BLaER1 treated with 17β-estradiol and CSF1 and Interleukin-3, amounts not matched to agents 10 nM and 100 nM (cell line): ENCODE measurements at regions not wholly inside any gene's neighbourhood (a gene's known extent, or its start where the extent isn't known, plus 50 kb on each side); places are given as distances from the start of the nearest gene placed in this dataset.
"Not testable (repeated sequence)": the region's sequence is repeated elsewhere in the genome, so short reads cannot be mapped to it uniquely, and the experiment has no call there.

ENCODE experiments used
- H3K27ac ChIP-seq, 11 experiments: shearing (Covaris generic); formaldehyde crosslinking; 2 replicates each; pipeline ENCODE4 v1.8.1; 2022
- H3K27me3 ChIP-seq, 11 experiments: shearing (Covaris generic); formaldehyde crosslinking; 2 replicates each; pipeline ENCODE4 v1.8.1; 2022
- H3K36me3 ChIP-seq, 11 experiments: shearing (Covaris generic); formaldehyde crosslinking; 2 replicates each; pipeline ENCODE4 v1.8.1; 2022
- H3K4me1 ChIP-seq, 10 experiments: shearing (Covaris generic); formaldehyde crosslinking; 2 replicates each; pipeline ENCODE4 v1.8.1; 2022
- H3K4me2 ChIP-seq, 11 experiments: shearing (Covaris generic); formaldehyde crosslinking; 2 replicates each; pipeline ENCODE4 v1.8.1; 2022
- H3K4me3 ChIP-seq, 10 experiments: shearing (Covaris generic); formaldehyde crosslinking; 2 replicates each; pipeline ENCODE4 v1.8.1; 2022
- H3K9ac ChIP-seq, 11 experiments: shearing (Covaris generic); formaldehyde crosslinking; 2 replicates each; pipeline ENCODE4 v1.8.1; 2022
- H3K9me3 ChIP-seq, 11 experiments: shearing (Covaris generic); formaldehyde crosslinking; replicated peaks in 1 of 11; 2 replicates each; pipeline ENCODE4 v1.8.1; 2022
- H4K20me1 ChIP-seq, 11 experiments: shearing (Covaris generic); formaldehyde crosslinking; 2 replicates each; pipeline ENCODE4 v1.8.1; 2022
- Cebpa-rat ChIP-seq, 11 experiments: shearing (Covaris generic); IDR thresholded peaks; 2 replicates each; pipeline ENCODE4 v1.8.1; 2022

DNA sequence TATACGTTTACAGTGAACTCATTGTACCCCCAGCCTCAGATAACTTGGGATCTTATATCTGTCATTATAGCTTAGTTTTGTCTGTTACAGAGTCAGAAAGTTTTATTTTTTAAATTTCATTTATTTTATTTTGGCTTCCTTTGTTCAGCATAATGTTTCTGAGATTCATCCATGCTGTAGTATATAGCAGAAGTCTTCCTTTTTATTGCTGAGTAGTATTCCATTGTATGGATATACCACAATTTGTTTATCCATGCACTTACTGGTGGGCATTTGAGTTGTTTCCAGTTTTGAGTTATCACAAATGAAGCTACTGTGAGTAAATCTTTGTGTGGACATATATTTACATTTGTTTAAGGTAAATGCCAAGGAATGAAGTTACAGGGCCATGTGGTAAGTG lies 122.3 kb downstream of the ADCYAP1 start:
- H3K27ac ChIP-seq: no peak overlapping the region
- H3K4me2 ChIP-seq: no peak overlapping the region
- H3K9me3 ChIP-seq: peaks cover 6 to 25% (median 12%) of the 10 kb centered on the region in 11 experiments; a peak in 17 of 22 replicates
- no peaks in the 10 kb centered on the region for H3K36me3 ChIP-seq
- no peaks in the 10 kb centered on the region for H3K27me3 ChIP-seq
- no peak overlapping the region for H3K4me3 ChIP-seq
- H4K20me1 ChIP-seq: no peaks in the 10 kb centered on the region
- H3K4me1 ChIP-seq: no peaks in the 10 kb centered on the region
- TF ChIP-seq Cebpa-rat (IDR thresholded peaks at IDR 0.05): no peak
- H3K9ac ChIP-seq: no peak overlapping the region

DNA sequence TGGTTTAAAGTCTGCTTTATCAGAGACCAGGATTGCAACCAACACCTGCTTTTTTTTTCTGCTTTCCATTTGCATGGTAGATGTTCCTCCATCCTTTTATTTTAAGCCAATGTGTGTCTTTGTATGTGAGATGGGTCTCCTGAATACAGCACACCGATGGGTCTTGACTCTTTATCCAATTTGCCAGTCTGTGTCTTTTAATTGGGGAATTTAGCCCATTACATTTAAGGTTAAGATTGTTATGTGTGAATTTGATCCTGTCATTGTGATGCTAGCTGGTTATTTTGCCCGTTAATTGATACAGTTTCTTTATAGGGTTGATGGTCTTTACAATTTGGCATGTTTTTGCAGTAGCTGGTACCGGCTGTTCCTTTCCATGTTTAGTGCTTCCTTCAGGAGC lies 128.4 kb downstream of the ADCYAP1 start:
- not testable (repeated sequence) for H3K9ac ChIP-seq, H3K36me3 ChIP-seq, H3K27me3 ChIP-seq, H4K20me1 ChIP-seq, H3K27ac ChIP-seq, H3K4me2 ChIP-seq, H3K4me3 ChIP-seq, H3K4me1 ChIP-seq
- peaks cover 0 to 23% (median 9%) of the 10 kb centered on the region in 11 experiments; a peak in 15 of 22 replicates for H3K9me3 ChIP-seq

DNA sequence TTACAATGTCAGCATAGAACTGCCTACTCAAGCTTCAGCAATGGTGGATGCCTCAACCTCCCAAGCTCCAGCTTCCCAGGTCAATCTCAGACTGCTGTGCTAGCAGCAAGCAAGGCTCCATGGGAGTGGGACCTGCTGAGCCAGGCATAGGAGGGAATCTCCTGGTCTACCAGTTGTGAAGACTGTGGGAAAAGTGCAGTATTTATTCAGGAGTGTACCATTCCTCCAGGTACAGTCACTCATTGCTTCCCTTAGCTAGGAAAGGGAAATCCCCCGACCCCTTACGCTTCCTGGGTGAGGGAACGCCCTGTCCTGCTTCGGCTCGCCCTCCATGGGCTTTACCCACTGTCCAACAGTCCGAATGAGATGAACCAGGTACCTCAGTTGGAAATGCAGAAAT lies 130.3 kb downstream of the ADCYAP1 start:
- no peaks in the 10 kb centered on the region for H3K4me1 ChIP-seq
- peaks cover 4 to 32% (median 15%) of the 10 kb centered on the region in 11 experiments; a peak in 19 of 22 replicates for H3K9me3 ChIP-seq
- H3K4me3 ChIP-seq: no peak overlapping the region
- no peak overlapping the region for H3K4me2 ChIP-seq
- no peaks in the 10 kb centered on the region for H3K27me3 ChIP-seq
- H3K36me3 ChIP-seq: no peaks in the 10 kb centered on the region
- TF ChIP-seq Cebpa-rat (IDR thresholded peaks at IDR 0.05): no peak
- no peak overlapping the region for H3K27ac ChIP-seq
- no peak overlapping the region for H3K9ac ChIP-seq
- no peaks in the 10 kb centered on the region for H4K20me1 ChIP-seq

DNA sequence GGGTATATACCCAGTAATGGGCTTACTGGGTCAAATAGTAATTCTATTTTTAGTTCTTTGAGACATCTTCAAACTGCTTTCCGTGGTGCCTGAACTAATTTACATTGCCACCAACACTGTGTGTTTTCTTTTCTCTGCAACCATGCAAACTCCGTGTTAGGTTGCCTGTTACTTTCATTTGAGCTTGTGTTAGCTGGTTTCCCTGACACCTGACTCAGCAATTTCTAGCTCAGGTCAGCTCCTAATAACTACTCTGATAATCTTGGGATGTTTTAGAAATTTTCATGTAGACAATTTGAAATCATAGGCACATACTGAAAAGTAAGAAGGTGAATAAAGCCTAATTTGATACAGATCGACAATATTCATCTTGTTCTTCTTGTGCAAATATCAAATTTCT lies 132.3 kb downstream of the ADCYAP1 start:
- no peaks in the 10 kb centered on the region for H4K20me1 ChIP-seq
- H3K4me3 ChIP-seq: no peak overlapping the region
- no peak for TF ChIP-seq Cebpa-rat (IDR thresholded peaks at IDR 0.05)
- H3K4me2 ChIP-seq: no peak overlapping the region
- H3K9me3 ChIP-seq: peaks cover 8 to 29% (median 21%) of the 10 kb centered on the region in 11 experiments; a peak in 17 of 22 replicates
- no peaks in the 10 kb centered on the region for H3K27me3 ChIP-seq
- H3K4me1 ChIP-seq: no peaks in the 10 kb centered on the region
- H3K27ac ChIP-seq: no peak overlapping the region
- no peaks in the 10 kb centered on the region for H3K36me3 ChIP-seq
- H3K9ac ChIP-seq: no peak overlapping the region

DNA sequence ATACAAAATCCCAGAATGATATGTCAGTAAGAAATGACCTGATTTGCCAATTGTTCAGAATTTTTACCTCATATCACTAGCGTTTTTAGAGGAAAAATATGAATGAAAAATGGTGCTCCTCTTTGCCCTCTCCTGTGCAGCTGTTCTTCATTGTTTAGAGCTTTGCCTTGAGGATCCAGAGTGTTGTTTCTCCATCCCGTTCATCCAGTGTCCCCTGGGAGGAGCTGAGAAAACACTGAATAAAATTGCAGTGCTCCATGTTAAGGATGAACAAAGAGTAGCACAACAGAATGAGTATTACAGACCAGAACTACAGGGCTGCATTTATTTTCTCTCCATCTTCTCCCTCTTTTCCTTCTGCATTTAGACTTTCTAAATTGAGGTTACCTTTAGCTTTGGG lies 133.1 kb downstream of the ADCYAP1 start:
- H3K4me2 ChIP-seq: no peak overlapping the region
- no peaks in the 10 kb centered on the region for H4K20me1 ChIP-seq
- H3K27ac ChIP-seq: no peak overlapping the region
- H3K4me1 ChIP-seq: no peaks in the 10 kb centered on the region
- H3K9me3 ChIP-seq: peaks cover 8 to 34% (median 26%) of the 10 kb centered on the region in 11 experiments; a peak in 18 of 22 replicates
- H3K4me3 ChIP-seq: no peak overlapping the region
- no peaks in the 10 kb centered on the region for H3K27me3 ChIP-seq
- no peak overlapping the region for H3K9ac ChIP-seq
- H3K36me3 ChIP-seq: no peaks in the 10 kb centered on the region
- no peak for TF ChIP-seq Cebpa-rat (IDR thresholded peaks at IDR 0.05)

DNA sequence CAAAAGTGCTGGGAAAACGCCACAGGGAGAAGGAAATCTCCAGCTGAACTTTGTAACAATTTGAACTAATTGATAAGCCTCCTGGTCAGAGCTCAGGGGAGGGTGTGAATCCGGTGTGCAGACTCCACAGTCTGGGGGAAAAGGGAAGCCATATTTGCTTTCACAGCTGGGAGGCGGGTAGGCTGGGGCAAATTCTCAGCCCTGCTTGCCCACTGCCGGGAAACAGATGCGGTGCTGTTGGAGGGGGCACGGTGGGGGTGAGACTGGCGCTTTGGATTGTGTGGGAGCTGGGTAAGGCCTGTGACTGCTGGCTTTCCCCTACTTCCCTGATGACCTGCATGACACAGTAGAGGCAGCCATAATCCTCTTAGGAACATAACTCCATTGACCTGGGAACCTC lies 134.8 kb downstream of the ADCYAP1 start:
- Histone ChIP-seq H4K20me1 (no peaks in the 10 kb centered on the region), H3K9me3 (peaks cover 8 to 39% (median 25%) of the 10 kb centered on the region in 11 experiments; a peak in 18 of 22 replicates), H3K36me3 (no peaks in the 10 kb centered on the region), H3K4me3 (no peak overlapping the region), H3K9ac (no peak overlapping the region), H3K27ac (no peak overlapping the region), H3K27me3 (no peaks in the 10 kb centered on the region), H3K4me2 (no peak overlapping the region), H3K4me1 (no peaks in the 10 kb centered on the region)
- TF ChIP-seq Cebpa-rat (IDR thresholded peaks at IDR 0.05): no peak

DNA sequence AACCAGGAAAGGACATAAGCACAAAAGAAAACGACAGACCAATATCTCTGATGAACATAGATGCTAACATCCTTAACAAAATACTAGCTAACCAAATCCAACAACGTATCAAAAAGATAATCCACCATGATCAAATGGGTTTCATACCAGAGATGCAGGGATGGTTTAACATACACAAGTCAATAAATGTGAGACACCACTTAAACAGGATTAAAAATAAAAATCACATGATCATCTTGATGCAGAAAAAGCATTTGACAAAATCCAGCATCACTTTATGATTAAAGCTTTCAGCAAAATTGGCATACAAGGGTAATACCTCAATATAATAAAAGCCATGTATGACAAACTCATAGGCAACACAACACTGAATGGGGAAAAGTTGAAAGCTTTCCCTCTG lies 138.4 kb downstream of the ADCYAP1 start:
- not testable (repeated sequence) for H3K4me2 ChIP-seq

DNA sequence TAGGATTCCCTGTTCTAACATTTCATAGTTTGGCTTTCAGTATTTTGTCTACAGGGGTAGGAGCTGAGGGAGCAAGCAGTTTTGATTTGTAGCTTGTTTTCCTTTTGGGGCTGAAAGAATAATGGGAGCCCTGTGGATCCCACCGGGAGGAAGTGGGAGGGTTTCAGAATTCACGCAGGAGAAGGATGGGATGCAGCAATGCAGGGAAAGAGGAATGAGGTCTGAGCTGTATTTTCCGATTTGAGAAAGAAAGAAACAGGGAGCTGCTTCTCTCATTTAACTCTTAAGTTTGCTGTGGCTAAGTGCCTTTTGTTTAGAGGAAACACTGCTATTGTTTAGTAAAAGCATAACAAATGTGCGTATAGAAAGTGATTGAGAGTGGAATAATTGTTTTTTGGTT lies 141.0 kb downstream of the ADCYAP1 start:
- peaks cover 0 to 26% (median 12%) of the 10 kb centered on the region in 11 experiments; a peak in 13 of 22 replicates for H3K9me3 ChIP-seq
- H3K4me2 ChIP-seq: no peak overlapping the region
- no peaks in the 10 kb centered on the region for H4K20me1 ChIP-seq
- no peak overlapping the region for H3K4me3 ChIP-seq
- H3K36me3 ChIP-seq: no peaks in the 10 kb centered on the region
- TF ChIP-seq Cebpa-rat (IDR thresholded peaks at IDR 0.05): no peak
- no peaks in the 10 kb centered on the region for H3K4me1 ChIP-seq
- no peak overlapping the region for H3K9ac ChIP-seq
- no peak overlapping the region for H3K27ac ChIP-seq
- no peaks in the 10 kb centered on the region for H3K27me3 ChIP-seq

More for the DNA sequence above, 138.4 kb downstream of the ADCYAP1 start:
- H3K9me3 ChIP-seq: peaks cover 8 to 39% (median 25%) of the 10 kb centered on the region in 11 experiments; a peak in 18 of 22 replicates
- H3K27ac ChIP-seq, H4K20me1 ChIP-seq, H3K4me1 ChIP-seq, H3K36me3 ChIP-seq, H3K27me3 ChIP-seq, H3K9ac ChIP-seq, H3K4me3 ChIP-seq: not testable (repeated sequence)

DNA sequence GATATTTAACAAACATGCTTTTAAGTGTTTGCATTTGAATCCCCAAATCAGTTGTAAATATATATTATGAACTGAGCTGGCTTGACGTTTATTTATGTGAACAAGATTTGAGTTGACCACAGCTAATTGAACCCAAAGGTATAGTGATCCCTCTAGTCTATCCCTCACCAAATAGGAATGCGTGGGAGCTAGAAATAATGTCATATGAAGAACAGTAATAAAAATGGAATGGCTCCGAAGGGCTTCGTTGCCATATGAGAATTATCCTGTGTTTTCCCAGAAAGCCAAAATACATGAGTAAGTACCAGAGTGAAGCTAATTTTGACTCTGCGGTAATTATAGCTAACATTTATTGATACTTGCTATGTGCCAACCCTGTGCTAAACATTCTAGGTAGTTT lies 142.7 kb downstream of the ADCYAP1 start:
- H3K4me3 ChIP-seq: no peak overlapping the region
- no peaks in the 10 kb centered on the region for H3K27me3 ChIP-seq
- H3K27ac ChIP-seq: no peak overlapping the region
- H3K36me3 ChIP-seq: no peaks in the 10 kb centered on the region
- no peak overlapping the region for H3K4me2 ChIP-seq
- no peaks in the 10 kb centered on the region for H4K20me1 ChIP-seq
- no peak for TF ChIP-seq Cebpa-rat (IDR thresholded peaks at IDR 0.05)
- no peaks in the 10 kb centered on the region for H3K4me1 ChIP-seq
- H3K9ac ChIP-seq: no peak overlapping the region
- peaks cover 0 to 8% (median 0%) of the 10 kb centered on the region in 11 experiments; a peak in 3 of 22 replicates for H3K9me3 ChIP-seq

DNA sequence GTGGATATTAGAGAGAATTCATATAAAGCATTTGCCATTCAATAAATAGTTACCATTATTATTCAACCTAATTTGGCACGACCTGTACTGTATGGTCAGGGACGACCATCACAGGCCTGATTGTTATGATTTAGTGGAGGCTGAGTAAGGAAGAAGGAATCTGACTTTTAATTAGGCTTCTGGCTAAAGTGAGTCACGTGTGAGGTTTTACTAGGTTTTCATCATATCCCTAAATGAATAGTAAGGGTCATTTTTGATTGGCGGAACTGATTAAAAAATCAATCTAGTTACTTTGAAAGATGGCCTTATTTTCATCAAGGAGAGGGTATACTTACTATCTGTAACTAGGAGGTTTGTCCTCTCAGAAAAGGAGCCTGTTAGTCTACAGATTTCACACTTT lies 143.4 kb downstream of the ADCYAP1 start:
- TF ChIP-seq Cebpa-rat (IDR thresholded peaks at IDR 0.05): no peak
- Histone ChIP-seq H3K9me3 (peaks cover 0 to 5% (median 0%) of the 10 kb centered on the region in 11 experiments; a peak in 2 of 22 replicates), H3K27ac (no peak overlapping the region), H4K20me1 (no peaks in the 10 kb centered on the region), H3K4me3 (no peak overlapping the region), H3K36me3 (no peaks in the 10 kb centered on the region), H3K9ac (no peak overlapping the region), H3K4me2 (no peak overlapping the region), H3K4me1 (no peaks in the 10 kb centered on the region), H3K27me3 (no peaks in the 10 kb centered on the region)
